Suppressor macrophage treated with lipopolysaccharide for 4 hours (primary cell): ENCODE measurements at regions not wholly inside any gene's neighbourhood (a gene's known extent, or its start where the extent isn't known, plus 50 kb on each side); places are given as distances from the start of the nearest gene placed in this dataset.
"Not testable (repeated sequence)": the region's sequence is repeated elsewhere in the genome, so short reads cannot be mapped to it uniquely, and the experiment has no call there.

Source experiments
- DNase-seq: peaks from one replicate; pipeline ENCODE4 v3.0.0-alpha.2; 2020

- no peak for DNase-seq
Observed at GRCh38 chr10:9260690-9261089, 1206.2 kb downstream of the GATA3 start.

GRCh38 chr10:9262770-9263169 is 1208.3 kb downstream of the GATA3 start:
- DNase-seq = no peak

- DNase-seq = no peak
Observed at GRCh38 chr10:9268176-9268575, 1213.7 kb downstream of the GATA3 start.

- DNase-seq = not testable (repeated sequence)
Observed at GRCh38 chr10:9273126-9273833, 1218.8 kb downstream of the GATA3 start.

- DNase-seq = no peak
Observed at GRCh38 chr10:9274206-9274755, 1219.8 kb downstream of the GATA3 start.

- DNase-seq = no peak
Observed at GRCh38 chr10:9275861-9276260, 1221.4 kb downstream of the GATA3 start.

- DNase-seq = no peak
Observed at GRCh38 chr10:9285690-9286089, 1231.2 kb downstream of the GATA3 start.

GRCh38 chr10:9289811-9290210 is 1235.3 kb downstream of the GATA3 start:
- peak; percentile 38 for DNase-seq

- peak; percentile 15 for DNase-seq
Observed at GRCh38 chr10:9291081-9291480, 1236.6 kb downstream of the GATA3 start.

GRCh38 chr10:9294132-9294663 is 1239.7 kb downstream of the GATA3 start:
- no peak for DNase-seq

GRCh38 chr10:9294865-9295264 is 1240.4 kb downstream of the GATA3 start:
- DNase-seq = peak; percentile 34

- DNase-seq = no peak
Observed at GRCh38 chr10:9296190-9296589, 1241.7 kb downstream of the GATA3 start.

GRCh38 chr10:9297580-9297979 is 1243.1 kb downstream of the GATA3 start:
- no peak for DNase-seq

- no peak for DNase-seq
Observed at GRCh38 chr10:9299966-9300365, 1245.5 kb downstream of the GATA3 start.

- no peak for DNase-seq
Observed at GRCh38 chr10:9301148-9301547, 1246.7 kb downstream of the GATA3 start.

GRCh38 chr10:9301554-9301953 is 1247.1 kb downstream of the GATA3 start:
- no peak for DNase-seq

GRCh38 chr10:9302140-9302746 is 1247.8 kb downstream of the GATA3 start:
- DNase-seq = peak; percentile 73

- peak; percentile 36 for DNase-seq
Observed at GRCh38 chr10:9305018-9305655, 1250.6 kb downstream of the GATA3 start.

GRCh38 chr10:9311702-9312499 is 1257.4 kb downstream of the GATA3 start:
- no peak for DNase-seq

GRCh38 chr10:9315292-9315691 is 1260.8 kb downstream of the GATA3 start:
- DNase-seq = no peak

GRCh38 chr10:9331583-9332008 is 1277.1 kb downstream of the GATA3 start:
- DNase-seq = peak; percentile 68

- no peak for DNase-seq
Observed at GRCh38 chr10:9334270-9334669, 1279.8 kb downstream of the GATA3 start.

- no peak for DNase-seq
Observed at GRCh38 chr10:9339716-9340115, 1285.2 kb downstream of the GATA3 start.
